Spleen (tissue), 7 donors: ENCODE measurements at regions not wholly inside any gene's neighbourhood (a gene's known extent, or its start where the extent isn't known, plus 50 kb on each side); places are given as distances from the start of the nearest gene placed in this dataset.

Experiments used
- POLR2A ChIP-seq, 3 donors: fragments of 450-650 bp; IDR thresholded peaks; one replicate each; pipeline ENCODE4 v1.5.1; 2017; ENCODE audit warnings: antibody characterized with exemption in 3 of 3, mild to moderate bottlenecking in 1 of 3
- POLR2AphosphoS5 ChIP-seq, 3 donors: sonication (generic); formaldehyde crosslinking; IDR thresholded peaks; one replicate each; pipeline ENCODE4 v1.5.1; 2017; ENCODE audit warnings: antibody characterized with exemption in 3 of 3
- TF ChIP-seq, protein P1 (sequence below), 11 experiments: fragments of 200-600 bp in 7 of 11; fragments of 450-650 bp in 4 of 11; sonication (generic) in 4 of 11; IDR thresholded peaks in 8 of 11; conservative IDR thresholded peaks in 3 of 11; 1 replicate in 7 of 11; 2 replicates in 4 of 11; pipeline versions ENCODE4 v1.4.0 to v1.8.0; 2016 to 2021; ENCODE audit warnings: antibody characterized with exemption in 11 of 11, inconsistent platforms in 4 of 11, mild to moderate bottlenecking in 1 of 11
- donor health status: DM: no; HTN: no; CAD: no; lungs with moderate emphysema.
- donor health status: DM: no; HTN: no; CAD: no.
- donor health status: DM: no; HTN: no; CAD: no.

DNA sequence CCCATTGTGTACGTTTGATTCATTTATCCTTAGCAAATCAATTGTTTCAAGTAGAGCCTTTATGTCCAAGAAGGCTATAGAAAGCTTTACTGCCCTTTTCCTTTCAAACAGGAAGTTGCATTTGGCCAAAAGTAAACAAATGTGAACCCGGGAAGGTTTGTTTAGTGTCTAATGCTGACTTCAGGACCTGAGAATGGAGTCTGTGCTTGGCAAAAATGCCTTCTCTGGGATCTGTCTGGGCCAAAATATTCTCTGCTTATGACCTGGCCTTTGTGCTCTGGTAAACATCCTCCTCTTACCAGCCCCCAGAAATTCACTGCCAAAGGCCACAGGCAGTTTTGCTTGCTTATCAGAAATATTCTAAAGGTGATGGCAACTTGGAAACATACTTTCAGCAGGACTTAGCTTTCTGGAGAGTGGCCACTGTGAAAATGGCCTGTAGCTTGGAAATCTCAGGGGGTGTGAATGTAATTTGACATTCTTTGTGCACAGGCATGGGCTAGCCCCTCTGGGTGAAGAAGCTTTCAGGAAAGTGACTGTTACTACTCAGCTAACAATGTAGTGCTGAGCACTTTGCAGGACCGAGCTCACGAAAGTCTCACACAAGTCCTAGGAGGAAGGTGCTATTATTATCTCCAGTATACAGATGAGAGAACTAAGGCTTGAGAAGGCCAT, 199.5 kb downstream of the PTEN start:
- TF ChIP-seq, protein P1, sequence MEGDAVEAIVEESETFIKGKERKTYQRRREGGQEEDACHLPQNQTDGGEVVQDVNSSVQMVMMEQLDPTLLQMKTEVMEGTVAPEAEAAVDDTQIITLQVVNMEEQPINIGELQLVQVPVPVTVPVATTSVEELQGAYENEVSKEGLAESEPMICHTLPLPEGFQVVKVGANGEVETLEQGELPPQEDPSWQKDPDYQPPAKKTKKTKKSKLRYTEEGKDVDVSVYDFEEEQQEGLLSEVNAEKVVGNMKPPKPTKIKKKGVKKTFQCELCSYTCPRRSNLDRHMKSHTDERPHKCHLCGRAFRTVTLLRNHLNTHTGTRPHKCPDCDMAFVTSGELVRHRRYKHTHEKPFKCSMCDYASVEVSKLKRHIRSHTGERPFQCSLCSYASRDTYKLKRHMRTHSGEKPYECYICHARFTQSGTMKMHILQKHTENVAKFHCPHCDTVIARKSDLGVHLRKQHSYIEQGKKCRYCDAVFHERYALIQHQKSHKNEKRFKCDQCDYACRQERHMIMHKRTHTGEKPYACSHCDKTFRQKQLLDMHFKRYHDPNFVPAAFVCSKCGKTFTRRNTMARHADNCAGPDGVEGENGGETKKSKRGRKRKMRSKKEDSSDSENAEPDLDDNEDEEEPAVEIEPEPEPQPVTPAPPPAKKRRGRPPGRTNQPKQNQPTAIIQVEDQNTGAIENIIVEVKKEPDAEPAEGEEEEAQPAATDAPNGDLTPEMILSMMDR (IDR thresholded peaks at IDR 0.05 in 8 of 11, conservative IDR thresholded peaks at IDR 0.05 in 3 of 11), result no peak
- TF ChIP-seq POLR2A (IDR thresholded peaks at IDR 0.05) (no peak), POLR2AphosphoS5 (IDR thresholded peaks at IDR 0.05) (no peak)
